ENCODE measurements at regions not wholly inside any gene's neighbourhood (a gene's known extent, or its start where the extent isn't known, plus 50 kb on each side); places are given as distances from the start of the nearest gene placed in this dataset.

DNA sequence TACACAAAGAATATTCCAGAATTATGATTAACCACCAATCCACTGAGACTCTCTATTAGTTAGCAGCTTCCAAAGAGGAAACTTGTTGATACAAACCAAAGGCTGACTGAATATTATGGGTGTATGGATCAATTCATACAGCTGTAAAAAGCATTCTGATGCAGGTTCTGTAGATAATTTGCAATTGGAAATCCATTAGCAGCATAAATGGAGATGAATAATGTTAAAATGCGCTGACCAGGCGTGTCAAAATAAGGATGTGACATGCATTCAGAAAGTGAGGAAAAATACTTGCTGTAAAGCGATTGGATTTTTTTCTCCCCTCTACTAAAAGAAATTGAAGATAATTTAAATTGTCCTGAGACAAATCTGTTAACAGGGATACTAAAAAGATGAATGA, 169.0 kb upstream of the DDX18 start:
- Histone ChIP-seq H3K4me1 (ENCODE audit: low read depth, poor library complexity, severe bottlenecking) (no peaks in the 10 kb centered on the region), H4K20me1 (ENCODE audit: insufficient read depth) (no peaks in the 10 kb centered on the region), H3K27me3 (ENCODE audit: insufficient read depth, low read depth) (no peaks in the 10 kb centered on the region), H3K27ac (no peak overlapping the region), H3K4me3 (IDR thresholded peaks at IDR 0.05; ENCODE audit: insufficient read depth, low read depth, low read length) (no peak overlapping the region), H2AFZ (ENCODE audit: low read depth) (no peak overlapping the region), H3K79me2 (ENCODE audit: insufficient read depth, low read depth) (no peaks in the 10 kb centered on the region), H3K36me3 (ENCODE audit: insufficient read depth) (no peaks in the 10 kb centered on the region), H3K4me2 (no peak overlapping the region), H3K9ac (no peak overlapping the region)
- TF ChIP-seq CTCF (conservative IDR thresholded peaks at IDR 0.05; ENCODE audit: low read depth, low read length), result no peak

GRCh38 chr2:117646099-117646498, 168.4 kb upstream of the DDX18 start:
- Histone ChIP-seq H3K27me3 (ENCODE audit: insufficient read depth, low read depth) (no peaks in the 10 kb centered on the region), H2AFZ (ENCODE audit: low read depth) (no peak overlapping the region), H3K9ac (no peak overlapping the region), H3K36me3 (ENCODE audit: insufficient read depth) (no peaks in the 10 kb centered on the region), H3K4me3 (IDR thresholded peaks at IDR 0.05; ENCODE audit: insufficient read depth, low read depth, low read length) (no peak overlapping the region), H3K4me1 (ENCODE audit: low read depth, poor library complexity, severe bottlenecking) (no peaks in the 10 kb centered on the region), H3K27ac (no peak overlapping the region), H3K79me2 (ENCODE audit: insufficient read depth, low read depth) (no peaks in the 10 kb centered on the region), H3K4me2 (no peak overlapping the region), H4K20me1 (ENCODE audit: insufficient read depth) (no peaks in the 10 kb centered on the region)
- TF ChIP-seq CTCF (conservative IDR thresholded peaks at IDR 0.05; ENCODE audit: low read depth, low read length), result no peak

DNA sequence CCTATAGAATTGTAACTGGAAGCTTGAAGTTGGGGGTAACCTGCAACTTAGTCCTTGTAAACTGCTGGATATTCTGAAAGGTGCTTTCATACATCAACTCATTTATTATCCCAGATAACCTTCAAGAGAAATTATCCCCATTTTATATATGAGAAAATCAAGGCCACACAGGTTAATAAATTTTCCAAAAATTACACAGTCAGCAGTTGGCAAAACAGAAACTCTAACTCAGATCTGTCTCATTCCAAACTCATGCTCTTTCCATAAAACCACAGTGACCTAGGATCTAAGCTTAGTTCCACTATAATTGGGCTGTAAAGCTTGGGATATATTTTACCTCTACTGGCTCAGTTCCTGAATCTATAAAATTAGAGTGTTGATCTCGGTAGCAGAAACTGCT, 167.6 kb upstream of the DDX18 start:
- H3K79me2 ChIP-seq (ENCODE audit: insufficient read depth, low read depth), result no peaks in the 10 kb centered on the region
- no peak for TF ChIP-seq CTCF (conservative IDR thresholded peaks at IDR 0.05; ENCODE audit: low read depth, low read length)
- no peak overlapping the region for H2AFZ ChIP-seq (ENCODE audit: low read depth)
- no peak overlapping the region for H3K4me3 ChIP-seq (IDR thresholded peaks at IDR 0.05; ENCODE audit: insufficient read depth, low read depth, low read length)
- H4K20me1 ChIP-seq (ENCODE audit: insufficient read depth), result no peaks in the 10 kb centered on the region
- H3K4me1 ChIP-seq (ENCODE audit: low read depth, poor library complexity, severe bottlenecking), result no peaks in the 10 kb centered on the region
- H3K9ac ChIP-seq, result no peak overlapping the region
- no peaks in the 10 kb centered on the region for H3K27me3 ChIP-seq (ENCODE audit: insufficient read depth, low read depth)
- H3K27ac ChIP-seq, result no peak overlapping the region
- no peaks in the 10 kb centered on the region for H3K36me3 ChIP-seq (ENCODE audit: insufficient read depth)
- H3K4me2 ChIP-seq, result no peak overlapping the region

DNA sequence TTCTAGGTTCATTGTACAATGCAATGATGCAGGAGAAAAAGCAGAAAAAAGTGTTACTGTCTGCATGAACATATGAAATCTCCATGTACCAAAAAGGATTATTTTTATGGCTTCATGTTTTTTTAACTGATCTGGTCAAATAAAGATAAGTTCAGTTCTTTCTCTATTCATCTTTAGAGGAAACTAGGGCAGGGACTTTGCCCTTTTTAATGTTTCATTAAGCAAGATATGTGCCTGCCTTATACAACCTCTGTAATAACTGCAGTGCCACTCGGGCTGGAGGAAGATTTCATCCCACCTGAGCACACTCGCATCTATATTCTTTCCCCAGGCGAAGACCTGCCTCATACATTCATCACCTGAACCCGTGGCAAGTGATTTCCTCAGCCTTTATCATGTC, 157.9 kb upstream of the DDX18 start:
- Histone ChIP-seq H3K9ac (no peak overlapping the region), H4K20me1 (ENCODE audit: insufficient read depth) (no peaks in the 10 kb centered on the region), H2AFZ (ENCODE audit: low read depth) (no peak overlapping the region), H3K4me1 (ENCODE audit: low read depth, poor library complexity, severe bottlenecking) (no peaks in the 10 kb centered on the region), H3K27me3 (ENCODE audit: insufficient read depth, low read depth) (no peaks in the 10 kb centered on the region), H3K27ac (no peak overlapping the region), H3K4me3 (IDR thresholded peaks at IDR 0.05; ENCODE audit: insufficient read depth, low read depth, low read length) (no peak overlapping the region), H3K4me2 (no peak overlapping the region), H3K36me3 (ENCODE audit: insufficient read depth) (no peaks in the 10 kb centered on the region), H3K79me2 (ENCODE audit: insufficient read depth, low read depth) (no peaks in the 10 kb centered on the region)
- no peak for TF ChIP-seq CTCF (conservative IDR thresholded peaks at IDR 0.05; ENCODE audit: low read depth, low read length)

DNA sequence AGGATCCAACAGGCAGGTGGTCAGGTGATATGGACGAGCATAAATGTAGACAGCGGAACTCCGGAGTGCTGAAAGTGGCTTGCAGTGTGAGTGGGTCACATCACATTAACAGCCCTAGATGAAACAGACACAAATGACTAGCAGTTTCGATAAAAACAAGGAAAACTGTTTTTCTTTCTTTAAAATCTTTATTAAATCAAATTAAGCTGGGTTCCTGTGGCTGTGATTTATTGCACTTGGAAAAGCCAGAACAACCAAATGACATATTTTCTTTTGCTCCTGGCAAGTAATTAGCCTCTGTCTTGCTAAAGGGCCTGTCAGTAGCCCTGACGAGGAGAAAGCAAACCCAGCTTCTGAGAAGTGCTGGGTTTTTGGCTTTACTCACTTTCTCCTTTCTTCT, 152.9 kb upstream of the DDX18 start:
- no peaks in the 10 kb centered on the region for H4K20me1 ChIP-seq (ENCODE audit: insufficient read depth)
- TF ChIP-seq CTCF (conservative IDR thresholded peaks at IDR 0.05; ENCODE audit: low read depth, low read length), result no peak
- no peaks in the 10 kb centered on the region for H3K36me3 ChIP-seq (ENCODE audit: insufficient read depth)
- no peak overlapping the region for H3K9ac ChIP-seq
- H2AFZ ChIP-seq (ENCODE audit: low read depth), result no peak overlapping the region
- no peak overlapping the region for H3K4me2 ChIP-seq
- H3K27me3 ChIP-seq (ENCODE audit: insufficient read depth, low read depth), result no peaks in the 10 kb centered on the region
- no peaks in the 10 kb centered on the region for H3K4me1 ChIP-seq (ENCODE audit: low read depth, poor library complexity, severe bottlenecking)
- H3K4me3 ChIP-seq (IDR thresholded peaks at IDR 0.05; ENCODE audit: insufficient read depth, low read depth, low read length), result no peak overlapping the region
- H3K79me2 ChIP-seq (ENCODE audit: insufficient read depth, low read depth), result no peaks in the 10 kb centered on the region
- no peak overlapping the region for H3K27ac ChIP-seq
